Bronchial epithelial cell (primary cell): ENCODE measurements at regions not wholly inside any gene's neighbourhood (a gene's known extent, or its start where the extent isn't known, plus 50 kb on each side); places are given as distances from the start of the nearest gene placed in this dataset.

ENCODE experiments used
- DNase-seq: peaks from one replicate; pipeline ENCODE4 v3.0.0-alpha.2; 2010; ENCODE audit warnings: low read depth
- FAIRE-seq: peaks from 2 replicates; lab custom pipeline; 2011; peaks lifted over from hg19 to GRCh38; lab: Jason Lieb, UNC
- H3K27me3 ChIP-seq: 2 replicates; pipeline ENCODE4 v1.5.1; 2011; ENCODE audit warnings: low read length; ENCODE audit not compliant: control insufficient read depth, insufficient read depth
- H3K36me3 ChIP-seq: 2 replicates; pipeline ENCODE4 v1.5.1; 2011; ENCODE audit warnings: low read length; ENCODE audit not compliant: control insufficient read depth, insufficient read depth
- H3K4me3 ChIP-seq: 2 replicates; pipeline ENCODE4 v1.5.1; 2011; ENCODE audit warnings: mild to moderate bottlenecking, low read depth, low read length, control low read depth
- TF ChIP-seq, protein P1 (sequence below): IDR thresholded peaks from 2 replicates; pipeline ENCODE4 v1.5.1; 2011; ENCODE audit warnings: mild to moderate bottlenecking, moderate library complexity, low read length, control low read depth, inconsistent platforms; ENCODE audit not compliant: insufficient read depth, severe bottlenecking

DNA sequence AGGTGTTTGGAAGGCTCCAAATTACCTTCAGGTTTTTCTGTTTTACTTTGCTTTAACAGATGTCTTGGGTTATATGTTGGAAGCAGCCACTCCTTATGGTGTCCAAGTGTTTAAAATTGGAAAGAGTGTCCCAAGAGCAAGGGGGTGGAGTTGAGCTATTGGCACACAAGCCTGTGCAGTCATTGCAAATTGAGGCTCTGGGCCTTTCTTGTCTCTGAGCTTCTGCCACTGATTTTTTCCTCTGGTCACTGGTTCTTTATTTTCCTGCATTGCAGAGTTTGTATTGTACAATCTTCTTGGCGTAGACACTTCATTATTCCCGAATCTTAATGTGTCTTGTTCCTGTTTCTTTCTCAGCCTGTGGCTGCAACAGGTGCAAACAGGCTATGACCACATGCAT, 598.8 kb downstream of the RNF144B start:
- no peak overlapping the region for H3K4me3 ChIP-seq
- no peaks in the 10 kb centered on the region for H3K27me3 ChIP-seq
- DNase-seq (no peak), FAIRE-seq (no peak)
- TF ChIP-seq, protein P1, sequence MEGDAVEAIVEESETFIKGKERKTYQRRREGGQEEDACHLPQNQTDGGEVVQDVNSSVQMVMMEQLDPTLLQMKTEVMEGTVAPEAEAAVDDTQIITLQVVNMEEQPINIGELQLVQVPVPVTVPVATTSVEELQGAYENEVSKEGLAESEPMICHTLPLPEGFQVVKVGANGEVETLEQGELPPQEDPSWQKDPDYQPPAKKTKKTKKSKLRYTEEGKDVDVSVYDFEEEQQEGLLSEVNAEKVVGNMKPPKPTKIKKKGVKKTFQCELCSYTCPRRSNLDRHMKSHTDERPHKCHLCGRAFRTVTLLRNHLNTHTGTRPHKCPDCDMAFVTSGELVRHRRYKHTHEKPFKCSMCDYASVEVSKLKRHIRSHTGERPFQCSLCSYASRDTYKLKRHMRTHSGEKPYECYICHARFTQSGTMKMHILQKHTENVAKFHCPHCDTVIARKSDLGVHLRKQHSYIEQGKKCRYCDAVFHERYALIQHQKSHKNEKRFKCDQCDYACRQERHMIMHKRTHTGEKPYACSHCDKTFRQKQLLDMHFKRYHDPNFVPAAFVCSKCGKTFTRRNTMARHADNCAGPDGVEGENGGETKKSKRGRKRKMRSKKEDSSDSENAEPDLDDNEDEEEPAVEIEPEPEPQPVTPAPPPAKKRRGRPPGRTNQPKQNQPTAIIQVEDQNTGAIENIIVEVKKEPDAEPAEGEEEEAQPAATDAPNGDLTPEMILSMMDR: no peak
- no peaks in the 10 kb centered on the region for H3K36me3 ChIP-seq

DNA sequence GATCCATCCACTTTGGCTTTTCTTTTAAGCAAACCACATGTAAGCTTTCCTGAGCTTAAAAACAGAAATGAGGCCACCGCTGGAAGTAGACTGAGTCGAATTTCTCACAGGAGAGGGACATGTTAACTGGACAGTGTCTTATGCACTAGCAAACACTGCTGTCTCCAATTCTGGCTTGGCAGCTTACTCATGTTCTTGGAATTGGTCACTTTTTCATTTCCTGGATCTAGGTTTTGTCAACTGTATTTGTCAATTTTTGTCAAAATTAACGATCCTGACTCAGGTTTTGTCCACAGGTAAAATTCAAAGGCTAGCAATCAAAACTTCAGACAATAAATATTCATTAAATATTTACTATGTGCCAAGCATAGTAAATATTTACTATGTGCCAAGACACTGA, 601.5 kb downstream of the RNF144B start:
- H3K4me3 ChIP-seq: no peak overlapping the region
- no peaks in the 10 kb centered on the region for H3K36me3 ChIP-seq
- TF ChIP-seq, protein P1: no peak
- no peak for FAIRE-seq
- no peaks in the 10 kb centered on the region for H3K27me3 ChIP-seq
- DNase-seq: no peak

DNA sequence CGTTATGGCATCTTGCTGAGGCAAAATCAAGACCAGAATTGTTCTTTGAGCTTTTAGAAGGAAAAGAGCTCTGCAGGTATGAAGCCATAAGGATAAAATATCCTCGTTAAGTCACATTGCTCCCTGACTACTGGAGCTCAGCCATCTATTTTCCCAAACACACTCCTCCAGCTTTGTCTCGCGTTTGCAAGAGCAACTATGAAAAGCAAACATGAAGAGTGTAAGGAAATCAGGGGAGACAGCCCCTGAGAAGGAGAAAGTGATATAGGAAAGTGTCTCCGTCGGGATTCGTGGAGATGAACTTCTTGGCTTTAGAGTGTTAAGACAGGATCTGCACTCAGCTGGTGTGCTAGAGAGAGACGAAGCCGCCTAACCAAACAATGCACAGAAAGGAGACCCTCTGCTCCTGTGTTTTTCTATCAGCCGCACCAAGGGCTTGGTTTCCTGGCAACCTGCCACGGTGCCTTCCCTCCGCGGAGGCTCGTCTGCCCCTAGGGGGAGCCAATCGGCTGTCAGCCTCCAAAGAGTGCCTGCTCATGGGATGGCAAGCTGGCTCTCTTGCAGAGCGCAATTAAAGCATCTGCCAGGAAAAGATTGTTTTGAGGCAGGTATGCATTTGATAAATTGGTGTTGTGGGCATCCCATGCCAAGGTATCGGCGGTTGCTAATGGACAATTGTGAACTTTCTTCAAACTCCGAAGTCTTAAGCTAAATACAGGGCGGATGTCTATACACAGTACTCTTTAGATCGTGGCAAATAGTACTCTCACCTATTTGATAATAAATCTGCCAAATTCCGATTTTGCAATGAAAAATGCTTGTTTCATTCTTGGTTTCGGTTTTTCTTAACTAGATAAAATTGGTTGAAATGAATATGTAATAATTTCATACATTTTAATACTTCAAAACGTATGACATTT, 603.2 kb downstream of the RNF144B start:
- TF ChIP-seq, protein P1: peak; percentile 89
- FAIRE-seq (no peak), DNase-seq (peak; percentile 44)

DNA sequence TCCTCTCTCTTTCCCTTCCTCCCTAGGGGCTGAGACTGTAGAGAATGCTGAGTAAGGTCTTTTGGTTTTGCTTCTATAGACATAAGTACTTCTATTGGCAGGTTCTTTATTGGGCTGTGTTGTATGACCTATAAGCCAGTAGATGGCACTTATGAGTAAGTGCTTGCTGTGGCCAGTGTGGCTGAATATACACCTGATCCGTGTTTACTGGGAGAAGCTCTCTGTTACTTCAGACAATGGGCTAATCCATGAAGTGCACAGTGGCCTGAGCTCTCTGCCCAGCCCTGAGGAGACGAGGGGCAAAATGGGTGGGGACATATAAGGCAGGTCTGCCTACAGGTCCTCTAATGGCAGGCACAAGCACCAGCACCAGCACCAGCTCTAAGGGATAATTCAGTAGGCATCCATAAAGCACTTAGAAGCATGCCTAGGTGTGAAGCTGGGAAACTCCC, 610.3 kb downstream of the RNF144B start:
- DNase-seq (peak; percentile 63), FAIRE-seq (no peak)
- H3K4me3 ChIP-seq: no peak overlapping the region
- no peaks in the 10 kb centered on the region for H3K36me3 ChIP-seq
- H3K27me3 ChIP-seq: no peaks in the 10 kb centered on the region
- TF ChIP-seq, protein P1: peak; percentile 79

More for the DNA sequence above, 603.2 kb downstream of the RNF144B start:
- Histone ChIP-seq H3K4me3 (no peak overlapping the region), H3K36me3 (no peaks in the 10 kb centered on the region), H3K27me3 (no peaks in the 10 kb centered on the region)

DNA sequence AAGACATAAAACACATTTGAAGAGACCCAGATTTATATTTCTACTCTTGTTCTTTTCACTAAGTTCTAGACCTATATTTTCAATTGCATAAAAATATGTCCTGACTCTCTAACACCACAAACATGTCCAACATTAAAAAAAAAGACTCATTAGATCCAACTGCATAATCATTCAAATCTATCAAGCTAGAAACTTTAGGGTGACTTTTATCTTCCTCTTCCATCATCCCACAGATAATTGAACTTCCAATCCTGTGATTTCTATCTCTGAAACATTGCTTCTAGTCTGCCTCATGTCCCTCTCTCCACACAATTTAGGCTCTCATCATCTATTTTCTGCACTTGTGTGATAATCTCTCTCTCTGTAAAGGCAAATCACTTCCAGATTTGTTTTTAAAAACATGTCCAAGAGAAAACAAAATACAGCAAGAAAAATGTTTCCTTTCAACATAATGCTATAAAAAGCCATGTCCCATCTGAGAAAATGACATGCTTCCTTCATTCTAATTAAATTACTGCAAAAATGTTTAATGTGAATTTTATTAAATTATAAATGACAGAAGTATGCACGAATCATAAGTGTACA, 615.9 kb downstream of the RNF144B start:
- TF ChIP-seq, protein P1: no peak
- H3K4me3 ChIP-seq: no peak overlapping the region
- H3K27me3 ChIP-seq: no peaks in the 10 kb centered on the region
- FAIRE-seq (no peak), DNase-seq (no peak)
- no peaks in the 10 kb centered on the region for H3K36me3 ChIP-seq
